Stimulated activated CD4-positive, alpha-beta T cell treated with anti-CD3 and anti-CD28 coated beads, Interleukin-2, amount 100 ng/mL, for 24 hours (primary cell): ENCODE measurements at regions not wholly inside any gene's neighbourhood (a gene's known extent, or its start where the extent isn't known, plus 50 kb on each side); places are given as distances from the start of the nearest gene placed in this dataset.

Experiments
- DNase-seq, 2 donors: peaks; one replicate each; pipeline ENCODE4 v3.0.0-alpha.2; 2020

- DNase-seq: peak in 1 of 2 donors; percentile 7
These were observed 101.8 kb upstream of the GLRA1 start for GRCh38 chr5:152026328-152027024.

DNA sequence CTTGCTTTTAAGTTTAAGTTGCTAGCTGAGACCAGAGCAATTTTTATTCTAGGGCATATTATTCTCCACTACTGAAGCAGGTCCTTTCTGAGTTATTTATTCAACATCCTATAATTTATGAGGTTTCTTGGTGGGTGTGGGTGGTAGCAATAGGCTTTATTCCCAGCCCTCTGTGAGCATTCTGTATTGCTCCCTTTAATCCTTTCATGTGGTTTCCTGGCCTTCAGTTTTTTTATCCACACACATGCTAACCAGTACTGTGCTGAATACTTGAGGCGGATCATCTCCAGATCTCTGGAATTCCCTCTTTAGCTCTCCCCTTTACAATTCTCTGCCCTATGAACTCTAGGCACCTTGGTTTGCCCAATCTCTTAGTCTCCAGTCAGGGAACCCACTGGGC lies 91.8 kb upstream of the GLRA1 start:
- DNase-seq: no peak

- no peak for DNase-seq
These were observed 83.1 kb upstream of the GLRA1 start for GRCh38 chr5:152007653-152008335.

DNA sequence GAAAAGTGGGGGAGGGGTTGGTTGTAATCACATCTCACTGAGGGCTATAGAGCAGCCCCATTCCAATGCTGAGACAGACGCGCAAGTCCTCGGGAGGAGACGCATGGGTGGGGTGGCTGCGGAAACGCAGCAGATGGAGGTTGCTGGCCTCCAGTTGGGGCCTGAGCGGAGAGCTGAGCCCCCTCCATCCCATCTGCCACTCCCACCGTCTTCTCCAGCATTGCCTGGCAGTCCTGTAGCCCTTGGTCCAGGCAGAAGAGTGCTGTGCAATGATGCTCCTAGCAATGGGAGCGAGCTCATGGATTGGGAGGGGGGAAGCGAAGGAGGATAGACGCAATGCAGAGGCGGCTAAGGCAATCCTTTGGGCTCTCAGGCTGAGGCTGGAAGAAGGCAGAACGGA lies 79.4 kb upstream of the GLRA1 start:
- no peak for DNase-seq
